NCI-H2107 treated with DMSO at 0.1 percent for 48 hours (cell line): ENCODE measurements at regions not wholly inside any gene's neighbourhood (a gene's known extent, or its start where the extent isn't known, plus 50 kb on each side); places are given as distances from the start of the nearest gene placed in this dataset.

Experiments used
- DNase-seq: peaks from one replicate; lab custom pipeline; 2025; ENCODE audit not compliant: unreplicated experiment; lab: John Stamatoyannopoulos, UW

DNA sequence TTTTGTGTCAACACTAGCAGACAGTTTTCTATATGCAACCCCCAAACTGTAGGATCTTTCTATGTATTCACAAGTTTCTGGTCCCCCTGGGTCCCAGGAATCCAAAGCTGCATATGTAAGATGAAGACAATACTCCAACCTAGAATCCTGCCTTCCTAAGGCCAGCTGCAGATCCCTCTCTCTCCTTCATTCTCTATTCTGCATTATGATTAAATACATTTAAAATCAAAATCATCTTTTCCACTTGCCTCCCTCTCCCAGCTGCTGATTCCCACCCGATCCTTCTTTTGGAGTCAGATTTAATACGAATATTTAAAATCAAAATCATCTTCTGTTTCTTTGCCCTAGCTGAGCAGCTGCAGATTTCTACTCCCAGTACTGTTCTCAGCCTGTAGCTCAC lies 783.0 kb upstream of the ZEB2 start:
- DNase-seq = no peak

GRCh38 chr2:145302451-145302850 lies 782.5 kb upstream of the ZEB2 start:
- no peak for DNase-seq

DNA sequence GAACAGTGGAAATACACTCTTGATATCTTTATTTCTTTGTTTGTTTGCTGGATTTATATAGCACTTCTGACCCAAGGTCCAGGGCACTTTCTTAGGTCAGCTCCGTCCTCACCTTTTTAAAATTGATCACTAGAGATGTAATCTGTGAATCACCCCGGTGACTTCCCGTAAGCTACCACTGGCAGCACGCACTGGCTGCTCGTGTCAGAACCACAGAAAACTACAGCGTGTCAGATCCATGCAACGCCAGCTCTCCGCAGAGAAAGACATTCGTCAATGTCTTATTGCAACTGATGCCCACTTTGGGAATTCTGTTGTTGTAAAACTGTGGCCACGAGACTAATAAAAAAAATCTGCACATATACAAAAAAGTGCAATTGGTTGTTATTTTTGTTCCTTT lies 779.4 kb upstream of the ZEB2 start:
- no peak for DNase-seq

DNA sequence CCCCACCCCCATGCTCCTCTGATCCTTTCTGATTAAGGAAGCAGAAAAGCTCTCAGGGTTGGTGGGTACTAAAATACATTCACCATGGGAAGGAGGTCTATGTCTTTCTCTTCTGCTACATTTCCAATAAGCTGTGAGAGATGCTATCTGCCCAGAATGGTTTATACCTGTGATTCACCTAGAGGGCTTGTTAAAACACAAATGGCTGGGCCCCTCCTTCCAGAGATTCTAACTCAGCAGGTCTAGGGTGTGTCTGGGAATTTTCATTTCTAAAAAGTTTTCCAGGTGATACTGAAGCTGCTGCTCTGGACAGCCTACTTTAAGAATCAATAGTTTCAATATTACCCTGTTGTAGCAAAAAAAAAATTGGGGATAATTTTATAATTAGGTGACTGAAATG lies 772.2 kb upstream of the ZEB2 start:
- no peak for DNase-seq

- no peak for DNase-seq
These were observed 771.1 kb upstream of the ZEB2 start for GRCh38 chr2:145290986-145291385.

DNA sequence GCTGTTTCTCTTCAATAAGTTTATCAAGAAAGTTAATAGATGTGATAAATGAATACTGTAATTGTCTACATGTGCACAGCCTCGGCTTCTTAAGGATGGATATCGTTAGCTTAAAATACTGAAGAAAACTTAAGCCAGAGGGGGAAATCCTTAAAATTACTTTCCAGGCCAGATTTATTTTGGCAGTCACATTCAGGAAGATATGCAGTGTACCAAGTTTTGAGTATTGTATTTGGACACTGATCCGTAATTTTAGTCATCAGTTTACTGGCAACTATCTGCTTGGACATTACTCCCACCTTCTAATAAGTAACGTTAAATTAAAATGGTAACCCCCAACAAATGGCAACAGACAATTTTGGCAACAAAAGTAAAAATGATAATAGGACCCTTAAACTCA lies 770.0 kb upstream of the ZEB2 start:
- DNase-seq = no peak

- DNase-seq = no peak
These were observed 769.0 kb upstream of the ZEB2 start for GRCh38 chr2:145288650-145289496.

DNA sequence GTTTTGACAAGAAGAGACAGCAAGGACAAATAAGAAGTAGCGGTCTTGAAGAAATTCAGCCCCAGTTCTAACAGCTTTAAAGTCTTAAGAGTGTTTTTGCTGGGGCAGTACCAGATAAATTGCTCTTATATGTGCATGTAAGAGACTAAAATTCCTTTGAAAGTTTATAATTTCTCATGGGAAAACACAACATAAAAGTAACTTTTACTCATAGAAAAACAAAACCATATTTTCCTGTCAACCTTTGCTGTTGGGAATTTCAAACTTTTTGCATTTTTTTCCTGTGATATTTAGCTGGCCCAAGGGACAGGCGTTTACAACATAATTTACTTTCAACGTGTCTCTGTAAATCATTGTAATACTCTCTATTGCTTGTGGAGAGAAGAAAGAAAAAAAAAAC lies 767.8 kb upstream of the ZEB2 start:
- DNase-seq = no peak

GRCh38 chr2:145286716-145287275 lies 766.9 kb upstream of the ZEB2 start:
- DNase-seq = no peak

- DNase-seq = no peak
These were observed 764.6 kb upstream of the ZEB2 start for GRCh38 chr2:145284551-145284950.

DNA sequence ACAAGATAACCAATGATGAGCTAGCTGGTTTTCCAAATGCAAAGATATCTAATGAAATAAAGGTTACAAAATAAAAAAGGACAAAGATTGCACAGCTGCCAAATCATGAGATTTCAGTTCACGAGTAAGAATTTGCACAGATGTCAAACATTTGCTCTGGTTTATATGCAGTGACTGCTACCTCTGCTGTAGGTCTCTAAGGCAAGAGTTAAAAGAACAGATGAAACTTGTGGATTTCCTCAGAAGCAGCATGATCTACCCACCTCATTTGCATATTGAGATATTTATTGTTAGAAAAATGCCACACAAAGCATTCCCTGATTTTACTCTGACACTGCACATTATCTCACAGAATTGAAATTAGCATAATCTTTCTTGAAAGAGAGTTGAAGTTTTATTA lies 763.2 kb upstream of the ZEB2 start:
- DNase-seq = no peak

DNA sequence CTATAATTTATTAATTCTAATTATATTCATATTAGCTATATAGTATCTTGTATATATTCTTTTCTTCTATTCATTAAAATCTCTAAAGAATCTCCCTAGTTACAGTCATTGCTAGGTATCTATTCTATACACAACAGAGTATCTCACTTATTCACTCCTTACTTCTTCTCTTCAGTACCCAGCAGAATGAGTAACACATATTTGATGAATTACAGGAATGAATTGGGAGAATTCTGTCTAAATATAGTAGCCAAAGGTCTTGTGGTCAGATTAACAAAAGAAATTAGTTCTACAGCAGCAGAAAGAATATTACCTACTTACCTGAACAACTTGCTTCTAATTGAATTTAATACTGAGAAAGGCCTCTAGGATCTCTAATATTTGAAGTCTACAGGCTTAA lies 758.0 kb upstream of the ZEB2 start:
- no peak for DNase-seq

GRCh38 chr2:145273840-145274239 lies 753.9 kb upstream of the ZEB2 start:
- no peak for DNase-seq

- no peak for DNase-seq
These were observed 749.0 kb upstream of the ZEB2 start for GRCh38 chr2:145268931-145269330.

DNA sequence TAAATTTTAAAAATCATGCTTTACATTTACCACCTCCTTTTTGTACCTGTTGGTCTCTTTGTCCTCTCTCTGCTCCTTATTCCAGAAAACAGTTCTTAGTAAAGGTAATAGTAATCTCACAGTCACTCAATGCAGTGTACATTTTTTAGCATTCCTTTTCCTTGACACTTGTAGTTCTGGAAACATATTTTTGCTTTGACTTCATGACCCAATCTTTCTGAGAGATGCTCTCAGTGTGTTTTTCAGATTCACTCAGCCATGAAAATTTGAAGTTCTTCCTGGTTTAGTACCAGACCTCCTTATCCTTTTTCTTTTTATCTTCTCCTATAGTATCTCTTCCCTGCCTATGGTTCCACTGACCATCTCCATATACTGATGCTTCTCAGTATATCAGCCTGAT lies 747.5 kb upstream of the ZEB2 start:
- no peak for DNase-seq

DNA sequence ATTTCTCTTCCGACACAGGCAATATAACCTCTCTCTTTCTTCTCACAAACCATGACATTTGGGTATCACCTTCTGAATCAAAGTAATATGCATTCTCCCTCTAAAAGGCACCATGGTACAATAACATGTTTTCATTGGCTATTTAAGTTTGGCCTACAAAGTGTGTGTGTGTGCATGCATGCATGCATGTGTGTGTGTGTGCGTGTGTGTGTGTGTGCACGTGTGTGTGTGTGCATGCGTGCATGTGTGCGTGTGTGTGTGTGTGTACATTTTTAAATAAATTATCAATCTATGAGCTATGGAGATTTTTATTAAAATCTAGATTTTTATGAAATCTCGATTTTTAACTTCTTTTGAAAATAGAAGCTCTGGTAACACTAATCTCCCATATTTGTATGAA lies 745.3 kb upstream of the ZEB2 start:
- DNase-seq = no peak

- DNase-seq = no peak
These were observed 740.8 kb upstream of the ZEB2 start for GRCh38 chr2:145260674-145261073.

- DNase-seq = no peak
These were observed 740.2 kb upstream of the ZEB2 start for GRCh38 chr2:145260081-145260480.

- DNase-seq = peak; percentile 84
These were observed 739.1 kb upstream of the ZEB2 start for GRCh38 chr2:145258903-145259579.

DNA sequence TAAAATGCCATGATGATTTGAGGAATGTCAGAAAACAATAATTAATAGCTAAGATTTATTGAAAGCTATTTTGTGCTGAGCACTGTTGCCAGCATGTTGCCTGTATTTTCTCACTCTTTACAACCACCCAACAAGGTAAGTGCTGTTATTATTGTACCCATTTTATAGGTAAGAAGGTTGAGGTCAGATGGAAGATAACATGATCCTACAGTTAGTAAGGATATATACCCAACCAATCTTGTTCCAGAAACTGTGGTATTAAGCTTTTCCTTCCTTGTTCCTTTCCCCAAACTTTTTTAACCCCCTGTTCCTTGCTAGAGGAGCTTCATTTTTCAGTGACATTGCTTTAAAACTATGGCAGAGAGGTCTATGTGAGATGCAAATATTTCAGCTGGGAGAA lies 738.0 kb upstream of the ZEB2 start:
- DNase-seq = no peak

DNA sequence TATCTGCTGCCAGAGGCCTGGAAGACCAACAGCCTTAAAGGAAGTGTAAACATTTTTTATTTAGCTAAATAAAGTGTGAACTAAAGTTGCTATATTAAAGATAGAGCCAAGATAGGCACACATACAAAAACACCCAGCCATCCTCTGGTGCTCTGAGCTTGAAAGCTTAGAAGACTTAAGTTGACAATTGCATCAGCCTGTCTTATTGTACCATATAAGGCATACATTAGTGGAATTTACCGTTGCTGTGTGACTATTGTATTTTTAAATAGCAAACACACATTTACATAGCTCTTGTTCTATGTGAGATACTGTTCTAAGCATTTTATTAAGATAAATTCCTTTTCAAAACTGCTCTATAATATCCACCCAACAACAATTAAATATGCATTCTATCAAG lies 736.6 kb upstream of the ZEB2 start:
- DNase-seq = no peak

DNA sequence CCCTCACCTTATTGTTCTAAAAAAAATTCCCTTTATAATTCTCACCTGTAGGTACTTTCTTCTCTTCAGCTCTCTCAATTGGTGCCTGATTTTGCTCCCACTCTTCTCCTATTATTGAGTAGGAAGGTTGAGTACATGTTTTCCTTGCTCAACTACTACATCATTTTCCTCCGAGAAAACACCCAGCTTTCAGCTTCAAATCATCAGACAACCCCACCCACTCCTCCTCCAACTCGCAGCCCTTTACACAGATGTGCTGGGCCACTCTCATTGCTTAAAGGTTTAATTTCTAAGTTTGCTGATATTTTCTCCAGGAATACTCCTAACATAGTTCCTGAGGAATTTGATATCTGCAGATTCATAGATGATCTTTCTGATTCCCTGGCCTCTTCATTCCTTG lies 734.4 kb upstream of the ZEB2 start:
- DNase-seq = no peak
